ENCODE measurements at regions not wholly inside any gene's neighbourhood (a gene's known extent, or its start where the extent isn't known, plus 50 kb on each side); places are given as distances from the start of the nearest gene placed in this dataset.
A peak's percentile ranks its signal among the peaks of the same experiment; 100 is the strongest.

- DNase-seq (ENCODE audit: low spot score), result no peak
Observed at GRCh38 chr17:77394540-77395295, 253.9 kb downstream of the SEC14L1 start.

- no peak for DNase-seq (ENCODE audit: low spot score)
Observed at GRCh38 chr17:77395501-77396048, 254.8 kb downstream of the SEC14L1 start.

- DNase-seq (ENCODE audit: low spot score), result no peak
Observed at GRCh38 chr17:77396610-77397009, 255.8 kb downstream of the SEC14L1 start.

- no peak for DNase-seq (ENCODE audit: low spot score)
Observed at GRCh38 chr17:77398274-77398673, 257.5 kb downstream of the SEC14L1 start.

- no peak for DNase-seq (ENCODE audit: low spot score)
Observed at GRCh38 chr17:77399319-77399957, 258.7 kb downstream of the SEC14L1 start.

GRCh38 chr17:77400445-77400870, 259.7 kb downstream of the SEC14L1 start:
- DNase-seq (ENCODE audit: low spot score), result peak; percentile 93

- no peak for DNase-seq (ENCODE audit: low spot score)
Observed at GRCh38 chr17:77402159-77402731, 261.5 kb downstream of the SEC14L1 start.

GRCh38 chr17:77403854-77404253, 263.1 kb downstream of the SEC14L1 start:
- no peak for DNase-seq (ENCODE audit: low spot score)

- DNase-seq (ENCODE audit: low spot score), result no peak
Observed at GRCh38 chr17:77404812-77405581, 264.2 kb downstream of the SEC14L1 start.

- DNase-seq (ENCODE audit: low spot score), result no peak
Observed at GRCh38 chr17:77405867-77406732, 265.3 kb downstream of the SEC14L1 start.

GRCh38 chr17:77407321-77408277, 266.8 kb downstream of the SEC14L1 start:
- DNase-seq (ENCODE audit: low spot score), result no peak

- DNase-seq (ENCODE audit: low spot score), result no peak
Observed at GRCh38 chr17:77408284-77408683, 267.5 kb downstream of the SEC14L1 start.

GRCh38 chr17:77409282-77410161, 268.8 kb downstream of the SEC14L1 start:
- no peak for DNase-seq (ENCODE audit: low spot score)

GRCh38 chr17:77410470-77410869, 269.7 kb downstream of the SEC14L1 start:
- DNase-seq (ENCODE audit: low spot score), result no peak

- no peak for DNase-seq (ENCODE audit: low spot score)
Observed at GRCh38 chr17:77414811-77415400, 274.1 kb downstream of the SEC14L1 start.

GRCh38 chr17:77416105-77416713, 275.4 kb downstream of the SEC14L1 start:
- no peak for DNase-seq (ENCODE audit: low spot score)

- no peak for DNase-seq (ENCODE audit: low spot score)
Observed at GRCh38 chr17:77417575-77417974, 276.8 kb downstream of the SEC14L1 start.

GRCh38 chr17:77418609-77419008, 277.8 kb downstream of the SEC14L1 start:
- no peak for DNase-seq (ENCODE audit: low spot score)
